DND-41 (cell line): ENCODE measurements at regions not wholly inside any gene's neighbourhood (a gene's known extent, or its start where the extent isn't known, plus 50 kb on each side); places are given as distances from the start of the nearest gene placed in this dataset.

ENCODE experiments used
- CTCF ChIP-seq: IDR thresholded peaks from 2 replicates; pipeline ENCODE4 v1.5.1; 2012; ENCODE audit warnings: borderline replicate concordance, low read length, moderate library complexity, mild to moderate bottlenecking; ENCODE audit not compliant: poor library complexity, severe bottlenecking; ENCODE audit errors: extremely low read depth
- EZH2 ChIP-seq: IDR thresholded peaks from 3 replicates; pipeline ENCODE4 v1.6.1; 2012; ENCODE audit warnings: borderline replicate concordance, low read depth, mild to moderate bottlenecking, moderate library complexity, low read length, inconsistent platforms; ENCODE audit not compliant: severe bottlenecking

GRCh38 chr3:187927565-187927964 lies 182.3 kb upstream of the BCL6 start:
- no peak for TF ChIP-seq EZH2
- TF ChIP-seq CTCF = no peak
